ENCODE measurements at regions not wholly inside any gene's neighbourhood (a gene's known extent, or its start where the extent isn't known, plus 50 kb on each side); places are given as distances from the start of the nearest gene placed in this dataset.

GRCh38 chr1:194584052-194584451 lies 1397.6 kb upstream of the B3GALT2 start:
- H3K27ac Mint-ChIP-seq, result no peak overlapping the region
- no peaks in the 10 kb centered on the region for H3K4me1 Mint-ChIP-seq (ENCODE audit: low read depth)
- CTCF ChIA-PET, result no interaction called here
- ATAC-seq (no peak), DNase-seq (no peak)
- no peaks in the 10 kb centered on the region for H3K36me3 Mint-ChIP-seq (ENCODE audit: low read depth)
- no peak overlapping the region for H3K4me3 Mint-ChIP-seq
- H3K9me3 Mint-ChIP-seq (ENCODE audit: insufficient read depth), result no peaks in the 10 kb centered on the region
- H3K27me3 Mint-ChIP-seq (ENCODE audit: low read depth), result no peaks in the 10 kb centered on the region
- POLR2A ChIA-PET, result no interaction called here

GRCh38 chr1:194570476-194570875 lies 1384.1 kb upstream of the B3GALT2 start:
- no peak for DNase-seq

GRCh38 chr1:194568610-194569009 lies 1382.2 kb upstream of the B3GALT2 start:
- Mint-ChIP-seq H3K4me1 (ENCODE audit: low read depth) (no peaks in the 10 kb centered on the region), H3K9me3 (ENCODE audit: insufficient read depth) (no peaks in the 10 kb centered on the region), H3K4me3 (no peak overlapping the region), H3K27me3 (ENCODE audit: low read depth) (no peaks in the 10 kb centered on the region), H3K27ac (no peak overlapping the region), H3K36me3 (ENCODE audit: low read depth) (no peaks in the 10 kb centered on the region)
- ChIA-PET POLR2A (no interaction called here), CTCF (no interaction called here)
- ATAC-seq (no peak), DNase-seq (no peak)

More at GRCh38 chr1:194570476-194570875, 1384.1 kb upstream of the B3GALT2 start:
- Mint-ChIP-seq H3K36me3 (ENCODE audit: low read depth) (no peaks in the 10 kb centered on the region), H3K27ac (no peak overlapping the region), H3K27me3 (ENCODE audit: low read depth) (no peaks in the 10 kb centered on the region), H3K4me1 (ENCODE audit: low read depth) (no peaks in the 10 kb centered on the region), H3K9me3 (ENCODE audit: insufficient read depth) (no peaks in the 10 kb centered on the region), H3K4me3 (no peak overlapping the region)
- ATAC-seq, result no peak
- CTCF ChIA-PET, result no interaction called here
- POLR2A ChIA-PET, result no interaction called here

GRCh38 chr1:194548071-194548470 lies 1361.7 kb upstream of the B3GALT2 start:
- Mint-ChIP-seq H3K4me1 (ENCODE audit: low read depth) (no peaks in the 10 kb centered on the region), H3K36me3 (ENCODE audit: low read depth) (no peaks in the 10 kb centered on the region), H3K27me3 (ENCODE audit: low read depth) (no peaks in the 10 kb centered on the region), H3K27ac (no peak overlapping the region), H3K9me3 (ENCODE audit: insufficient read depth) (no peaks in the 10 kb centered on the region), H3K4me3 (no peak overlapping the region)
- DNase-seq (no peak), ATAC-seq (no peak)
- POLR2A ChIA-PET, result no interaction called here
- CTCF ChIA-PET, result no interaction called here

- no peak overlapping the region for H3K4me3 Mint-ChIP-seq
- no peak overlapping the region for H3K27ac Mint-ChIP-seq
- H3K4me1 Mint-ChIP-seq (ENCODE audit: low read depth), result no peaks in the 10 kb centered on the region
- ChIA-PET CTCF (no interaction called here), POLR2A (no interaction called here)
- no peak for DNase-seq
- ATAC-seq, result no peak
- H3K36me3 Mint-ChIP-seq (ENCODE audit: low read depth), result no peaks in the 10 kb centered on the region
- H3K9me3 Mint-ChIP-seq (ENCODE audit: insufficient read depth), result no peaks in the 10 kb centered on the region
- no peaks in the 10 kb centered on the region for H3K27me3 Mint-ChIP-seq (ENCODE audit: low read depth)
Measured at GRCh38 chr1:194544012-194544411, 1357.6 kb upstream of the B3GALT2 start.

GRCh38 chr1:194538453-194538852 lies 1352.0 kb upstream of the B3GALT2 start:
- Mint-ChIP-seq H3K4me1 (ENCODE audit: low read depth) (no peaks in the 10 kb centered on the region), H3K36me3 (ENCODE audit: low read depth) (no peaks in the 10 kb centered on the region), H3K27me3 (ENCODE audit: low read depth) (no peaks in the 10 kb centered on the region), H3K27ac (no peak overlapping the region), H3K4me3 (no peak overlapping the region), H3K9me3 (ENCODE audit: insufficient read depth) (no peaks in the 10 kb centered on the region)
- ATAC-seq, result no peak
- ChIA-PET POLR2A (no interaction called here), CTCF (no interaction called here)
- no peak for DNase-seq

GRCh38 chr1:194537521-194537920 lies 1351.1 kb upstream of the B3GALT2 start:
- H3K4me1 Mint-ChIP-seq (ENCODE audit: low read depth), result no peaks in the 10 kb centered on the region
- H3K27me3 Mint-ChIP-seq (ENCODE audit: low read depth), result no peaks in the 10 kb centered on the region
- ATAC-seq (no peak), DNase-seq (no peak)
- ChIA-PET CTCF (no interaction called here), POLR2A (no interaction called here)
- H3K9me3 Mint-ChIP-seq (ENCODE audit: insufficient read depth), result no peaks in the 10 kb centered on the region
- H3K27ac Mint-ChIP-seq, result no peak overlapping the region
- H3K4me3 Mint-ChIP-seq, result no peak overlapping the region
- no peaks in the 10 kb centered on the region for H3K36me3 Mint-ChIP-seq (ENCODE audit: low read depth)

GRCh38 chr1:194535369-194535768 lies 1349.0 kb upstream of the B3GALT2 start:
- POLR2A ChIA-PET, result no interaction called here
- Mint-ChIP-seq H3K36me3 (ENCODE audit: low read depth) (no peaks in the 10 kb centered on the region), H3K27ac (no peak overlapping the region), H3K27me3 (ENCODE audit: low read depth) (no peaks in the 10 kb centered on the region), H3K9me3 (ENCODE audit: insufficient read depth) (no peaks in the 10 kb centered on the region), H3K4me3 (no peak overlapping the region), H3K4me1 (ENCODE audit: low read depth) (no peaks in the 10 kb centered on the region)
- CTCF ChIA-PET, result no interaction called here
- no peak for ATAC-seq
- DNase-seq, result no peak

GRCh38 chr1:194534784-194535183 lies 1348.4 kb upstream of the B3GALT2 start:
- H3K9me3 Mint-ChIP-seq (ENCODE audit: insufficient read depth), result no peaks in the 10 kb centered on the region
- ChIA-PET CTCF (no interaction called here), POLR2A (no interaction called here)
- ATAC-seq (no peak), DNase-seq (no peak)
- H3K27me3 Mint-ChIP-seq (ENCODE audit: low read depth), result no peaks in the 10 kb centered on the region
- no peak overlapping the region for H3K4me3 Mint-ChIP-seq
- no peak overlapping the region for H3K27ac Mint-ChIP-seq
- H3K4me1 Mint-ChIP-seq (ENCODE audit: low read depth), result no peaks in the 10 kb centered on the region
- H3K36me3 Mint-ChIP-seq (ENCODE audit: low read depth), result no peaks in the 10 kb centered on the region

GRCh38 chr1:194533641-194534040 lies 1347.2 kb upstream of the B3GALT2 start:
- Mint-ChIP-seq H3K27me3 (ENCODE audit: low read depth) (no peaks in the 10 kb centered on the region), H3K4me1 (ENCODE audit: low read depth) (no peaks in the 10 kb centered on the region), H3K36me3 (ENCODE audit: low read depth) (no peaks in the 10 kb centered on the region), H3K9me3 (ENCODE audit: insufficient read depth) (no peaks in the 10 kb centered on the region), H3K27ac (no peak overlapping the region), H3K4me3 (no peak overlapping the region)
- CTCF ChIA-PET, result no interaction called here
- no peak for DNase-seq
- ATAC-seq, result no peak
- POLR2A ChIA-PET, result no interaction called here

GRCh38 chr1:194517567-194517966 lies 1331.2 kb upstream of the B3GALT2 start:
- H3K27me3 Mint-ChIP-seq (ENCODE audit: low read depth), result no peaks in the 10 kb centered on the region
- no peaks in the 10 kb centered on the region for H3K36me3 Mint-ChIP-seq (ENCODE audit: low read depth)
- ChIA-PET CTCF (no interaction called here), POLR2A (no interaction called here)
- no peaks in the 10 kb centered on the region for H3K9me3 Mint-ChIP-seq (ENCODE audit: insufficient read depth)
- DNase-seq, result no peak
- H3K27ac Mint-ChIP-seq, result no peak overlapping the region
- no peak for ATAC-seq
- no peaks in the 10 kb centered on the region for H3K4me1 Mint-ChIP-seq (ENCODE audit: low read depth)
- no peak overlapping the region for H3K4me3 Mint-ChIP-seq

GRCh38 chr1:194515916-194516315 lies 1329.5 kb upstream of the B3GALT2 start:
- POLR2A ChIA-PET, result no interaction called here
- no peak for ATAC-seq
- CTCF ChIA-PET, result no interaction called here
- Mint-ChIP-seq H3K9me3 (ENCODE audit: insufficient read depth) (no peaks in the 10 kb centered on the region), H3K4me1 (ENCODE audit: low read depth) (no peaks in the 10 kb centered on the region), H3K27ac (no peak overlapping the region), H3K27me3 (ENCODE audit: low read depth) (no peaks in the 10 kb centered on the region), H3K4me3 (no peak overlapping the region), H3K36me3 (ENCODE audit: low read depth) (no peaks in the 10 kb centered on the region)
- DNase-seq, result no peak

GRCh38 chr1:194512957-194513356 lies 1326.5 kb upstream of the B3GALT2 start:
- Mint-ChIP-seq H3K4me1 (ENCODE audit: low read depth) (no peaks in the 10 kb centered on the region), H3K27ac (no peak overlapping the region), H3K27me3 (ENCODE audit: low read depth) (no peaks in the 10 kb centered on the region), H3K4me3 (no peak overlapping the region), H3K9me3 (ENCODE audit: insufficient read depth) (no peaks in the 10 kb centered on the region), H3K36me3 (ENCODE audit: low read depth) (no peaks in the 10 kb centered on the region)
- ChIA-PET POLR2A (no interaction called here), CTCF (no interaction called here)
- ATAC-seq (no peak), DNase-seq (no peak)

GRCh38 chr1:194512345-194512744 lies 1325.9 kb upstream of the B3GALT2 start:
- DNase-seq, result no peak
- H3K4me3 Mint-ChIP-seq, result no peak overlapping the region
- no peaks in the 10 kb centered on the region for H3K27me3 Mint-ChIP-seq (ENCODE audit: low read depth)
- H3K9me3 Mint-ChIP-seq (ENCODE audit: insufficient read depth), result no peaks in the 10 kb centered on the region
- ChIA-PET POLR2A (no interaction called here), CTCF (no interaction called here)
- no peak overlapping the region for H3K27ac Mint-ChIP-seq
- ATAC-seq, result no peak
- H3K4me1 Mint-ChIP-seq (ENCODE audit: low read depth), result no peaks in the 10 kb centered on the region
- H3K36me3 Mint-ChIP-seq (ENCODE audit: low read depth), result no peaks in the 10 kb centered on the region
